ENCODE measurements at regions not wholly inside any gene's neighbourhood (a gene's known extent, or its start where the extent isn't known, plus 50 kb on each side); places are given as distances from the start of the nearest gene placed in this dataset.

GRCh38 chr2:22741216-22741615 is 643.8 kb upstream of the KLHL29 start:
- DNase-seq (ENCODE audit: low spot score): no peak

GRCh38 chr2:22748909-22749308 is 636.1 kb upstream of the KLHL29 start:
- DNase-seq (ENCODE audit: low spot score): no peak

- no peak for DNase-seq (ENCODE audit: low spot score)
Measured at GRCh38 chr2:22753476-22753875, 631.5 kb upstream of the KLHL29 start.

- DNase-seq (ENCODE audit: low spot score): no peak
Measured at GRCh38 chr2:22756276-22757043, 628.5 kb upstream of the KLHL29 start.

- DNase-seq (ENCODE audit: low spot score): no peak
Measured at GRCh38 chr2:22769497-22769896, 615.5 kb upstream of the KLHL29 start.

GRCh38 chr2:22784566-22784965 is 600.4 kb upstream of the KLHL29 start:
- no peak for DNase-seq (ENCODE audit: low spot score)

GRCh38 chr2:22786817-22787216 is 598.2 kb upstream of the KLHL29 start:
- no peak for DNase-seq (ENCODE audit: low spot score)

GRCh38 chr2:22787745-22788144 is 597.2 kb upstream of the KLHL29 start:
- DNase-seq (ENCODE audit: low spot score): no peak

- no peak for DNase-seq (ENCODE audit: low spot score)
Measured at GRCh38 chr2:22788749-22789327, 596.1 kb upstream of the KLHL29 start.

GRCh38 chr2:22795287-22795866 is 589.6 kb upstream of the KLHL29 start:
- no peak for DNase-seq (ENCODE audit: low spot score)

GRCh38 chr2:22798386-22798785 is 586.6 kb upstream of the KLHL29 start:
- DNase-seq (ENCODE audit: low spot score): no peak

GRCh38 chr2:22800412-22800811 is 584.6 kb upstream of the KLHL29 start:
- DNase-seq (ENCODE audit: low spot score): no peak

GRCh38 chr2:22801071-22801470 is 583.9 kb upstream of the KLHL29 start:
- DNase-seq (ENCODE audit: low spot score): no peak

GRCh38 chr2:22801970-22802369 is 583.0 kb upstream of the KLHL29 start:
- no peak for DNase-seq (ENCODE audit: low spot score)

- DNase-seq (ENCODE audit: low spot score): no peak
Measured at GRCh38 chr2:22807872-22808271, 577.1 kb upstream of the KLHL29 start.

- no peak for DNase-seq (ENCODE audit: low spot score)
Measured at GRCh38 chr2:22810602-22811001, 574.4 kb upstream of the KLHL29 start.

- DNase-seq (ENCODE audit: low spot score): no peak
Measured at GRCh38 chr2:22812065-22812680, 572.8 kb upstream of the KLHL29 start.

- DNase-seq (ENCODE audit: low spot score): no peak
Measured at GRCh38 chr2:22817197-22817596, 567.8 kb upstream of the KLHL29 start.

- no peak for DNase-seq (ENCODE audit: low spot score)
Measured at GRCh38 chr2:22821458-22821857, 563.5 kb upstream of the KLHL29 start.

- DNase-seq (ENCODE audit: low spot score): no peak
Measured at GRCh38 chr2:22822835-22823234, 562.1 kb upstream of the KLHL29 start.

- DNase-seq (ENCODE audit: low spot score): no peak
Measured at GRCh38 chr2:22824618-22825017, 560.4 kb upstream of the KLHL29 start.

- DNase-seq (ENCODE audit: low spot score): no peak
Measured at GRCh38 chr2:22826703-22827102, 558.3 kb upstream of the KLHL29 start.

GRCh38 chr2:22829791-22830190 is 555.2 kb upstream of the KLHL29 start:
- no peak for DNase-seq (ENCODE audit: low spot score)
